ENCODE measurements at regions not wholly inside any gene's neighbourhood (a gene's known extent, or its start where the extent isn't known, plus 50 kb on each side); places are given as distances from the start of the nearest gene placed in this dataset.
"Not testable (repeated sequence)": the region's sequence is repeated elsewhere in the genome, so short reads cannot be mapped to it uniquely, and the experiment has no call there.

DNA sequence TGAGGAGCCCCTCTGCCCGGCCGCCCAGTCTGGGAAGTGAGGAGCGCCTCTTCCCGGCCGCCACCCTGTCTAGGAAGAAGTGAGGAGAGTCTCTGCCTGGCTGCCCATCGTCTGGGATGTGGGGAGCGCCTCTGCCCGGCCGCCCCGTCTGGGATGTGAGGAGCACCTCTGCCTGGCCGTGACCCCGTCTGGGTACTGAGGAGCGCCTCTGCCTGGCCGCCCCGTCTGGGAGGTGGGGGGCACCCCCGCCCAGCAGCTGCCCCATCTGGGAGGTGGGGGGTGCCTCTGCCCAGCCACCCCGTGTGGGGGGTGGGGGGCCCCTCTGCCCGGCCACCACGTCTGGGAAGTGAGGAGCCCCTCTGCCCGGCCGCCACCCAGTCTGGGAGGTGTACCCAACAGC is 293.9 kb downstream of the SI start:
- ATAC-seq; H3K36me3 ChIP-seq (ENCODE audit: control insufficient read depth in 2 of 3, insufficient read depth in 3 of 3, low read length in 3 of 3); DNase-seq; CTCF ChIA-PET; H3K9me3 ChIP-seq (ENCODE audit: control insufficient read depth in 2 of 3, low read length in 3 of 3); H3K27me3 Mint-ChIP-seq; intact Hi-C loops (cut with micrococcal nuclease); H3K27ac ChIP-seq (ENCODE audit: low read depth, low read length); H3K27me3 ChIP-seq (ENCODE audit: control insufficient read depth in 2 of 2, insufficient read depth in 2 of 2, low read length in 2 of 2); H3K4me3 ChIP-seq (ENCODE audit: low read length); H3K4me1 ChIP-seq (ENCODE audit: control insufficient read depth in 2 of 2, insufficient read depth in 2 of 2, low read length in 2 of 2); H3K4me1 Mint-ChIP-seq; POLR2A ChIA-PET; H3K36me3 Mint-ChIP-seq; H3K27ac Mint-ChIP-seq; H3K4me3 Mint-ChIP-seq: not testable (repeated sequence)
- H3K9me3 Mint-ChIP-seq: peaks cover 0 to 11% (median 5%) of the 10 kb centered on the region in 11 donors

DNA sequence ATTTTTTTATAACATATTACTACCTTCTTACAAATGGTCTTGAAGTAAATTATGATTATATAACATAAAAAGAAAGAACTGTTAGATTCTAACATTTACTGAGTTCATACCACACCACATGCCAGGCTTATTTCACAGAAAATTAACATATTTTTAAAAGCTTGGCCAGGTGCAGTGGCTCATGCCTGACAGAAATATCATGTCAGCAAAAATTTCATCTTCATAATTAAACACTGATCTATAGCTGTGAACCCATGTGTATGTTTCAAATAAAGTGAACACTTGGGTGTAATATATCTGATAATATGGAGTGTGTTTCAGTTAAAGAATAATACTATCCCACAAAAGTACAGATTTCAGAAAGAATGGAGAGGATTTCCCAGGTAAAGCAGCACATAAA is 296.5 kb downstream of the SI start:
- intact Hi-C loops (cut with micrococcal nuclease): no loop called here
- no peaks in the 10 kb centered on the region for H3K27me3 ChIP-seq (ENCODE audit: control insufficient read depth in 2 of 2, insufficient read depth in 2 of 2, low read length in 2 of 2)
- no peaks in the 10 kb centered on the region for H3K27me3 Mint-ChIP-seq
- no peak overlapping the region for H3K4me3 ChIP-seq (ENCODE audit: low read length)
- H3K9me3 Mint-ChIP-seq: peaks cover 0 to 13% (median 5%) of the 10 kb centered on the region in 11 donors
- POLR2A ChIA-PET: no interaction called here
- no peaks in the 10 kb centered on the region for H3K4me1 ChIP-seq (ENCODE audit: control insufficient read depth in 2 of 2, insufficient read depth in 2 of 2, low read length in 2 of 2)
- no peak overlapping the region for H3K27ac ChIP-seq (ENCODE audit: low read depth, low read length)
- no peaks in the 10 kb centered on the region for H3K4me1 Mint-ChIP-seq
- no peak overlapping the region for H3K4me3 Mint-ChIP-seq
- CTCF ChIA-PET: no interaction called here
- H3K36me3 Mint-ChIP-seq: no peaks in the 10 kb centered on the region
- DNase-seq (no peak), ATAC-seq (no peak)
- H3K36me3 ChIP-seq (ENCODE audit: control insufficient read depth in 2 of 3, insufficient read depth in 3 of 3, low read length in 3 of 3): no peaks in the 10 kb centered on the region
- no peak overlapping the region for H3K27ac Mint-ChIP-seq
- H3K9me3 ChIP-seq (ENCODE audit: control insufficient read depth in 2 of 3, low read length in 3 of 3): no peaks in the 10 kb centered on the region

GRCh38 chr3:164779816-164780215 is 298.5 kb downstream of the SI start:
- H3K4me3 Mint-ChIP-seq: no peak overlapping the region
- Histone ChIP-seq H3K27ac (ENCODE audit: low read depth, low read length) (no peak overlapping the region), H3K36me3 (ENCODE audit: control insufficient read depth in 2 of 3, insufficient read depth in 3 of 3, low read length in 3 of 3) (no peaks in the 10 kb centered on the region), H3K4me3 (ENCODE audit: low read length) (no peak overlapping the region), H3K4me1 (ENCODE audit: control insufficient read depth in 2 of 2, insufficient read depth in 2 of 2, low read length in 2 of 2) (no peaks in the 10 kb centered on the region), H3K27me3 (ENCODE audit: control insufficient read depth in 2 of 2, insufficient read depth in 2 of 2, low read length in 2 of 2) (no peaks in the 10 kb centered on the region), H3K9me3 (ENCODE audit: control insufficient read depth in 2 of 3, low read length in 3 of 3) (no peaks in the 10 kb centered on the region)
- ChIA-PET CTCF (no interaction called here), POLR2A (no interaction called here)
- H3K27ac Mint-ChIP-seq: no peak overlapping the region
- H3K4me1 Mint-ChIP-seq: no peaks in the 10 kb centered on the region
- H3K36me3 Mint-ChIP-seq: no peaks in the 10 kb centered on the region
- H3K9me3 Mint-ChIP-seq: peaks cover 0 to 13% (median 4%) of the 10 kb centered on the region in 11 donors
- DNase-seq: no peak
- intact Hi-C loops (cut with micrococcal nuclease): no loop called here
- no peaks in the 10 kb centered on the region for H3K27me3 Mint-ChIP-seq
- ATAC-seq: no peak

GRCh38 chr3:164752812-164753211 is 325.5 kb downstream of the SI start:
- no peak overlapping the region for H3K4me3 ChIP-seq (ENCODE audit: low read length)
- H3K9me3 ChIP-seq (ENCODE audit: control insufficient read depth in 2 of 3, low read length in 3 of 3): no peaks in the 10 kb centered on the region
- Mint-ChIP-seq H3K9me3 (peaks cover 0 to 4% (median 1%) of the 10 kb centered on the region in 11 donors), H3K27ac (no peak overlapping the region), H3K36me3 (no peaks in the 10 kb centered on the region), H3K27me3 (no peaks in the 10 kb centered on the region), H3K4me3 (no peak overlapping the region), H3K4me1 (no peaks in the 10 kb centered on the region)
- no peaks in the 10 kb centered on the region for H3K4me1 ChIP-seq (ENCODE audit: control insufficient read depth in 2 of 2, insufficient read depth in 2 of 2, low read length in 2 of 2)
- no peak overlapping the region for H3K27ac ChIP-seq (ENCODE audit: low read depth, low read length)
- no peaks in the 10 kb centered on the region for H3K27me3 ChIP-seq (ENCODE audit: control insufficient read depth in 2 of 2, insufficient read depth in 2 of 2, low read length in 2 of 2)
- H3K36me3 ChIP-seq (ENCODE audit: control insufficient read depth in 2 of 3, insufficient read depth in 3 of 3, low read length in 3 of 3): no peaks in the 10 kb centered on the region
- intact Hi-C loops (cut with micrococcal nuclease): no loop called here
- ATAC-seq (no peak), DNase-seq (no peak)
- ChIA-PET POLR2A (no interaction called here), CTCF (no interaction called here)

- Mint-ChIP-seq H3K27me3 (no peaks in the 10 kb centered on the region), H3K9me3 (peaks cover 0 to 12% (median 1%) of the 10 kb centered on the region in 11 donors), H3K4me1 (no peaks in the 10 kb centered on the region), H3K27ac (no peak overlapping the region), H3K4me3 (no peak overlapping the region), H3K36me3 (no peaks in the 10 kb centered on the region)
- Histone ChIP-seq H3K4me3 (ENCODE audit: low read length) (no peak overlapping the region), H3K9me3 (ENCODE audit: control insufficient read depth in 2 of 3, low read length in 3 of 3) (no peaks in the 10 kb centered on the region), H3K4me1 (ENCODE audit: control insufficient read depth in 2 of 2, insufficient read depth in 2 of 2, low read length in 2 of 2) (no peaks in the 10 kb centered on the region), H3K27me3 (ENCODE audit: control insufficient read depth in 2 of 2, insufficient read depth in 2 of 2, low read length in 2 of 2) (no peaks in the 10 kb centered on the region), H3K27ac (ENCODE audit: low read depth, low read length) (no peak overlapping the region), H3K36me3 (ENCODE audit: control insufficient read depth in 2 of 3, insufficient read depth in 3 of 3, low read length in 3 of 3) (no peaks in the 10 kb centered on the region)
- CTCF ChIA-PET: no interaction called here
- intact Hi-C loops (cut with micrococcal nuclease): no loop called here
- POLR2A ChIA-PET: no interaction called here
- ATAC-seq: no peak
- no peak for DNase-seq
Measured at GRCh38 chr3:164748626-164749025, 329.7 kb downstream of the SI start.

- no peak for ATAC-seq
- intact Hi-C loops (cut with micrococcal nuclease): no loop called here
- H3K4me3 ChIP-seq (ENCODE audit: low read length): no peak overlapping the region
- no peaks in the 10 kb centered on the region for H3K4me1 ChIP-seq (ENCODE audit: control insufficient read depth in 2 of 2, insufficient read depth in 2 of 2, low read length in 2 of 2)
- peaks cover 0 to 26% (median 10%) of the 10 kb centered on the region in 11 donors for H3K9me3 Mint-ChIP-seq
- CTCF ChIA-PET: no interaction called here
- H3K27me3 Mint-ChIP-seq: no peaks in the 10 kb centered on the region
- no peaks in the 10 kb centered on the region for H3K36me3 ChIP-seq (ENCODE audit: control insufficient read depth in 2 of 3, insufficient read depth in 3 of 3, low read length in 3 of 3)
- no peak overlapping the region for H3K27ac Mint-ChIP-seq
- H3K4me3 Mint-ChIP-seq: no peak overlapping the region
- no peaks in the 10 kb centered on the region for H3K36me3 Mint-ChIP-seq
- POLR2A ChIA-PET: no interaction called here
- no peak for DNase-seq
- H3K27me3 ChIP-seq (ENCODE audit: control insufficient read depth in 2 of 2, insufficient read depth in 2 of 2, low read length in 2 of 2): no peaks in the 10 kb centered on the region
- peaks cover 0 to 4% (median 0%) of the 10 kb centered on the region in 3 experiments for H3K9me3 ChIP-seq (ENCODE audit: control insufficient read depth in 2 of 3, low read length in 3 of 3)
- H3K4me1 Mint-ChIP-seq: no peaks in the 10 kb centered on the region
- no peak overlapping the region for H3K27ac ChIP-seq (ENCODE audit: low read depth, low read length)
Measured at GRCh38 chr3:164741869-164742268, 336.4 kb downstream of the SI start.

GRCh38 chr3:164737174-164737573 is 341.1 kb downstream of the SI start:
- ATAC-seq: no peak
- no peak overlapping the region for H3K27ac Mint-ChIP-seq
- POLR2A ChIA-PET: no interaction called here
- peaks cover 0 to 30% (median 5%) of the 10 kb centered on the region in 11 donors for H3K9me3 Mint-ChIP-seq
- no peaks in the 10 kb centered on the region for H3K4me1 ChIP-seq (ENCODE audit: control insufficient read depth in 2 of 2, insufficient read depth in 2 of 2, low read length in 2 of 2)
- no peaks in the 10 kb centered on the region for H3K27me3 Mint-ChIP-seq
- H3K36me3 ChIP-seq (ENCODE audit: control insufficient read depth in 2 of 3, insufficient read depth in 3 of 3, low read length in 3 of 3): no peaks in the 10 kb centered on the region
- H3K4me3 ChIP-seq (ENCODE audit: low read length): no peak overlapping the region
- DNase-seq: no peak
- H3K4me1 Mint-ChIP-seq: no peaks in the 10 kb centered on the region
- peaks cover 0 to 4% (median 4%) of the 10 kb centered on the region in 3 experiments for H3K9me3 ChIP-seq (ENCODE audit: control insufficient read depth in 2 of 3, low read length in 3 of 3)
- no peak overlapping the region for H3K27ac ChIP-seq (ENCODE audit: low read depth, low read length)
- intact Hi-C loops (cut with micrococcal nuclease): no loop called here
- CTCF ChIA-PET: no interaction called here
- no peaks in the 10 kb centered on the region for H3K27me3 ChIP-seq (ENCODE audit: control insufficient read depth in 2 of 2, insufficient read depth in 2 of 2, low read length in 2 of 2)
- H3K4me3 Mint-ChIP-seq: no peak overlapping the region
- no peaks in the 10 kb centered on the region for H3K36me3 Mint-ChIP-seq

All from naive thymus-derived CD4-positive, alpha-beta T cell (primary cell).